Uterus (tissue), 2 donors: ENCODE measurements at regions not wholly inside any gene's neighbourhood (a gene's known extent, or its start where the extent isn't known, plus 50 kb on each side); places are given as distances from the start of the nearest gene placed in this dataset.

Experiments
- CTCF ChIP-seq, 4 experiments: fragments of 200-600 bp in 2 of 4; fragments of 450-650 bp in 2 of 4; sonication (generic) in 2 of 4; IDR thresholded peaks; one replicate each; pipeline ENCODE4 v1.5.1; 2016 to 2019; ENCODE audit warnings: antibody characterized with exemption in 4 of 4, mild to moderate bottlenecking in 2 of 4, moderate library complexity in 1 of 4
- POLR2A ChIP-seq, 2 donors: fragments of 450-650 bp; IDR thresholded peaks; one replicate each; pipeline ENCODE4 v1.6.1; 2016; ENCODE audit warnings: antibody characterized with exemption in 2 of 2, mild to moderate bottlenecking in 1 of 2, moderate library complexity in 1 of 2

GRCh38 chr5:17161662-17162061 is 55.8 kb upstream of the BASP1 start:
- no peak for TF ChIP-seq POLR2A (IDR thresholded peaks at IDR 0.05)
- TF ChIP-seq CTCF (IDR thresholded peaks at IDR 0.05), result no peak
